ENCODE measurements at regions not wholly inside any gene's neighbourhood (a gene's known extent, or its start where the extent isn't known, plus 50 kb on each side); places are given as distances from the start of the nearest gene placed in this dataset.
"Not testable (repeated sequence)": the region's sequence is repeated elsewhere in the genome, so short reads cannot be mapped to it uniquely, and the experiment has no call there.

- TF ChIP-seq REST (IDR thresholded peaks at IDR 0.05) (no peak), EP300 (IDR thresholded peaks at IDR 0.05) (no peak)
These were observed 90.3 kb upstream of the CDH2 start (continued) for GRCh38 chr18:28267276-28267675.

DNA sequence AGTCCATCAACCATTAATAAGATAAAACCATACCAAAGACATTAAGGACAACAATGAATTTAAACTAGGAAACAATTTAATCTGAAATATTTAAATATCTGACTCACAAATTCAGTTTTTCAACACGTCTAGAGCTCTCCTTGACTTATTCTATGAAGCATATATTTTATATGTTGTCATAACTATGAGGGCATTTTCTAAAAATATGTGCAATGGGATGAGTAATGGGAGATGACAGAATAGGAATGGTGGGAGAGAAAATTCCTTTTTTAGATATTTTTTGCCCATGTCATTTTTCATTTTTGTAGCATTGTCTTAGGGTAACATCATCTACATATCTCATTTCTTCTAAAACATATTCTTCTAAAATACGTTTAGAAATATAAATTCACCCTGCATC is 79.2 kb upstream of the CDH2 start:
- H3K4me2 ChIP-seq, result no peak overlapping the region
- H3K4me1 ChIP-seq, result no peaks in the 10 kb centered on the region
- CTCF ChIA-PET, result no interaction called here
- no peak for TF ChIP-seq SREBF2 (IDR thresholded peaks at IDR 0.05)
- no peak for TF ChIP-seq MAFK (IDR thresholded peaks at IDR 0.05; ENCODE audit: partially characterized antibody)
- TF ChIP-seq CBX2 (IDR thresholded peaks at IDR 0.05; ENCODE audit: borderline replicate concordance, low read depth), result no peak
- no peak for TF ChIP-seq CBX8 (IDR thresholded peaks at IDR 0.05)
- TF ChIP-seq FOSL2 (IDR thresholded peaks at IDR 0.05), result no peak
- TF ChIP-seq FOSL2 (CRISPR knock-in tag; IDR thresholded peaks at IDR 0.05), result no peak
- no peak for TF ChIP-seq NR3C1 (IDR thresholded peaks at IDR 0.05)
- TF ChIP-seq GATA3 (IDR thresholded peaks at IDR 0.05; ENCODE audit: borderline replicate concordance), result no peak
- TF ChIP-seq, protein P1, sequence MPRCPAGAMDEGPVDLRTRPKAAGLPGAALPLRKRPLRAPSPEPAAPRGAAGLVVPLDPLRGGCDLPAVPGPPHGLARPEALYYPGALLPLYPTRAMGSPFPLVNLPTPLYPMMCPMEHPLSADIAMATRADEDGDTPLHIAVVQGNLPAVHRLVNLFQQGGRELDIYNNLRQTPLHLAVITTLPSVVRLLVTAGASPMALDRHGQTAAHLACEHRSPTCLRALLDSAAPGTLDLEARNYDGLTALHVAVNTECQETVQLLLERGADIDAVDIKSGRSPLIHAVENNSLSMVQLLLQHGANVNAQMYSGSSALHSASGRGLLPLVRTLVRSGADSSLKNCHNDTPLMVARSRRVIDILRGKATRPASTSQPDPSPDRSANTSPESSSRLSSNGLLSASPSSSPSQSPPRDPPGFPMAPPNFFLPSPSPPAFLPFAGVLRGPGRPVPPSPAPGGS (IDR thresholded peaks at IDR 0.05), result no peak
- TF ChIP-seq E2F6 (IDR thresholded peaks at IDR 0.05; ENCODE audit: borderline replicate concordance, low read depth), result no peak
- TF ChIP-seq MYC (IDR thresholded peaks at IDR 0.05; ENCODE audit: borderline replicate concordance, low read length), result no peak
- TF ChIP-seq POLR2AphosphoS2 (conservative IDR thresholded peaks at IDR 0.05; ENCODE audit: low read length), result no peak
- no peak for TF ChIP-seq HOXB13 (CRISPR knock-in tag; IDR thresholded peaks at IDR 0.05; ENCODE audit: low read depth)
- TF ChIP-seq, protein P2, sequence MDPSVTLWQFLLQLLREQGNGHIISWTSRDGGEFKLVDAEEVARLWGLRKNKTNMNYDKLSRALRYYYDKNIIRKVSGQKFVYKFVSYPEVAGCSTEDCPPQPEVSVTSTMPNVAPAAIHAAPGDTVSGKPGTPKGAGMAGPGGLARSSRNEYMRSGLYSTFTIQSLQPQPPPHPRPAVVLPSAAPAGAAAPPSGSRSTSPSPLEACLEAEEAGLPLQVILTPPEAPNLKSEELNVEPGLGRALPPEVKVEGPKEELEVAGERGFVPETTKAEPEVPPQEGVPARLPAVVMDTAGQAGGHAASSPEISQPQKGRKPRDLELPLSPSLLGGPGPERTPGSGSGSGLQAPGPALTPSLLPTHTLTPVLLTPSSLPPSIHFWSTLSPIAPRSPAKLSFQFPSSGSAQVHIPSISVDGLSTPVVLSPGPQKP (IDR thresholded peaks at IDR 0.05; ENCODE audit: low read depth, low read length), result no peak
- TF ChIP-seq ZFP36 (IDR thresholded peaks at IDR 0.05; ENCODE audit: borderline replicate concordance, partially characterized antibody), result no peak
- no peak for TF ChIP-seq ZSCAN20 (CRISPR knock-in tag; IDR thresholded peaks at IDR 0.05)
- TF ChIP-seq, protein P3, sequence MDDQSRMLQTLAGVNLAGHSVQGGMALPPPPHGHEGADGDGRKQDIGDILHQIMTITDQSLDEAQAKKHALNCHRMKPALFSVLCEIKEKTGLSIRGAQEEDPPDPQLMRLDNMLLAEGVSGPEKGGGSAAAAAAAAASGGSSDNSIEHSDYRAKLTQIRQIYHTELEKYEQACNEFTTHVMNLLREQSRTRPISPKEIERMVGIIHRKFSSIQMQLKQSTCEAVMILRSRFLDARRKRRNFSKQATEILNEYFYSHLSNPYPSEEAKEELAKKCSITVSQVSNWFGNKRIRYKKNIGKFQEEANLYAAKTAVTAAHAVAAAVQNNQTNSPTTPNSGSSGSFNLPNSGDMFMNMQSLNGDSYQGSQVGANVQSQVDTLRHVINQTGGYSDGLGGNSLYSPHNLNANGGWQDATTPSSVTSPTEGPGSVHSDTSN (IDR thresholded peaks at IDR 0.05), result no peak
- no peak overlapping the region for H3K27ac ChIP-seq
- no peak overlapping the region for H3K4me3 ChIP-seq
- POLR2A ChIA-PET, result no interaction called here
- no peaks in the 10 kb centered on the region for H3K9me3 ChIP-seq
- FAIRE-seq, result no peak
- no peak for DNase-seq (ENCODE audit: low read depth in 1 of 2, low spot score in 1 of 2)
- ATAC-seq, result no peak
- 12% methylated on average over 2 of the region's 2 CpGs for WGBS (ENCODE audit: missing lambda C conversion rate)

- TF ChIP-seq ZFP36 (IDR thresholded peaks at IDR 0.05; ENCODE audit: borderline replicate concordance, partially characterized antibody) (no peak), ZC3H11A (IDR thresholded peaks at IDR 0.05) (no peak), REST (IDR thresholded peaks at IDR 0.05) (no peak), FOSL2 (IDR thresholded peaks at IDR 0.05) (no peak), FOSL2 (CRISPR knock-in tag; IDR thresholded peaks at IDR 0.05) (no peak), JUNB (IDR thresholded peaks at IDR 0.05) (no peak)
- ChIA-PET POLR2A (no interaction called here), CTCF (no interaction called here)
- no peak for FAIRE-seq
- H3K4me3 ChIP-seq, result no peak overlapping the region
- no peak for ATAC-seq
- no peak for DNase-seq (ENCODE audit: low read depth in 1 of 2, low spot score in 1 of 2)
- H3K4me2 ChIP-seq, result no peak overlapping the region
- no peaks in the 10 kb centered on the region for H3K4me1 ChIP-seq
- no peaks in the 10 kb centered on the region for H3K9me3 ChIP-seq
- H3K27ac ChIP-seq, result no peak overlapping the region
These were observed 71.7 kb upstream of the CDH2 start for GRCh38 chr18:28248653-28249052.

DNA sequence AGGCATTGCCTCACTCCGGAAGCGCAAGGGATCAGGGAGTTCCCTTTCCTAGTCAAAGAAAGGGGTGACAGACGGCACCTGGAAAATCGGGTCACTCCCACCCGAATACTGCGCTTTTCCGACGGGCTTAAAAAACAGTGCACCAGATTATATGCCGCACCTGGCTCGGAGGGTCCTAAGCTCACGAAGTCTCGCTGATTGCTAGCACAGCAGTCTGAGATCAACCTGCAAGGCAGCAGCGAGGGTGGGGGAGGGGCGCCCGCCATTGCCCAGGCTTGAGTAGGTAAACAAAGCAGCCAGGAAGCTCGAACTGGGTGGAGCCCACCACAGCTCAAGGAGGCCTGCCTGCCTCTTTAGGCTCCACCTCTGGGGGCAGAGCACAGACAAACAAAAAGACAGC is 63.7 kb upstream of the CDH2 start:
- H3K27ac ChIP-seq; ATAC-seq; CTCF ChIA-PET; H3K4me2 ChIP-seq; POLR2A ChIA-PET; H3K4me3 ChIP-seq; H3K9me3 ChIP-seq; FAIRE-seq; DNase-seq (ENCODE audit: low read depth in 1 of 2, low spot score in 1 of 2); H3K4me1 ChIP-seq: not testable (repeated sequence)
- WGBS (ENCODE audit: missing lambda C conversion rate), result 87% methylated on average over 9 of the region's 16 CpGs
